HEK293T (cell line): ENCODE measurements at regions not wholly inside any gene's neighbourhood (a gene's known extent, or its start where the extent isn't known, plus 50 kb on each side); places are given as distances from the start of the nearest gene placed in this dataset.

Source experiments
- ARNT ChIP-seq: fragments of 450-650 bp; IDR thresholded peaks from 2 replicates; pipeline ENCODE4 v1.6.1; 2017; ENCODE audit warnings: mild to moderate bottlenecking
- BHLHE40 ChIP-seq: fragments of 450-650 bp; IDR thresholded peaks from 2 replicates; pipeline ENCODE4 v1.6.1; 2016; ENCODE audit warnings: mild to moderate bottlenecking, moderate library complexity, borderline replicate concordance
- CTBP1 ChIP-seq: fragments of 450-650 bp; IDR thresholded peaks from 2 replicates; pipeline ENCODE4 v1.6.1; 2016; ENCODE audit warnings: borderline replicate concordance
- ELF4 ChIP-seq: fragments of 450-650 bp; IDR thresholded peaks from 2 replicates; pipeline ENCODE4 v1.6.1; 2017; ENCODE audit warnings: antibody characterized with exemption
- FOXA1 ChIP-seq: fragments of 450-650 bp; IDR thresholded peaks from 2 replicates; pipeline ENCODE4 v1.6.1; 2016; ENCODE audit warnings: mild to moderate bottlenecking
- FOXK2 ChIP-seq: fragments of 450-650 bp; IDR thresholded peaks from 2 replicates; pipeline ENCODE4 v1.6.1; 2016; ENCODE audit warnings: mild to moderate bottlenecking
- FOXM1 ChIP-seq: fragments of 450-650 bp; IDR thresholded peaks from 2 replicates; pipeline ENCODE4 v1.6.1; 2017; ENCODE audit warnings: mild to moderate bottlenecking, borderline replicate concordance
- HDGF ChIP-seq: fragments of 450-650 bp; IDR thresholded peaks from 2 replicates; pipeline ENCODE4 v1.6.1; 2017; ENCODE audit warnings: antibody characterized with exemption, borderline replicate concordance
- NFRKB ChIP-seq: fragments of 450-650 bp; IDR thresholded peaks from 2 replicates; pipeline ENCODE4 v1.6.1; 2016; ENCODE audit warnings: mild to moderate bottlenecking, moderate library complexity
- PKNOX1 ChIP-seq: fragments of 450-650 bp; IDR thresholded peaks from 2 replicates; pipeline ENCODE4 v1.6.1; 2016
- SP1 ChIP-seq: fragments of 450-650 bp; IDR thresholded peaks from 2 replicates; pipeline ENCODE4 v1.6.1; 2017
- SUZ12 ChIP-seq: fragments of 450-650 bp; IDR thresholded peaks from 2 replicates; pipeline ENCODE4 v1.6.1; 2016; ENCODE audit warnings: mild to moderate bottlenecking
- TARDBP ChIP-seq: fragments of 450-650 bp; IDR thresholded peaks from 2 replicates; pipeline ENCODE4 v1.6.1; 2016

GRCh38 chr2:65522922-65523321, 90.5 kb upstream of the SPRED2 start:
- no peak for TF ChIP-seq SUZ12
- no peak for TF ChIP-seq NFRKB
- no peak for TF ChIP-seq FOXA1
- TF ChIP-seq ARNT, result no peak
- no peak for TF ChIP-seq BHLHE40
- no peak for TF ChIP-seq FOXK2
- no peak for TF ChIP-seq HDGF
- TF ChIP-seq SP1, result no peak
- TF ChIP-seq CTBP1, result no peak
- no peak for TF ChIP-seq FOXM1
- TF ChIP-seq PKNOX1, result no peak
- TF ChIP-seq TARDBP, result no peak
- no peak for TF ChIP-seq ELF4
